Ovary (tissue), 3 donors: ENCODE measurements at regions not wholly inside any gene's neighbourhood (a gene's known extent, or its start where the extent isn't known, plus 50 kb on each side); places are given as distances from the start of the nearest gene placed in this dataset.

ENCODE experiments used
- EP300 ChIP-seq: sonication (generic); formaldehyde crosslinking; IDR thresholded peaks from one replicate; pipeline ENCODE4 v1.6.1; 2017; ENCODE audit warnings: antibody characterized with exemption
- TF ChIP-seq, protein P1 (sequence below), 3 donors: fragments of 450-650 bp in 2 of 3; fragments of 200-600 bp in 1 of 3; IDR thresholded peaks; one replicate each; pipeline versions ENCODE4 v1.5.1 to v1.8.0; 2016 to 2022; ENCODE audit warnings: antibody characterized with exemption in 3 of 3, mild to moderate bottlenecking in 1 of 3
- donor health status: DM: no; HTN: no; CAD: no.

DNA sequence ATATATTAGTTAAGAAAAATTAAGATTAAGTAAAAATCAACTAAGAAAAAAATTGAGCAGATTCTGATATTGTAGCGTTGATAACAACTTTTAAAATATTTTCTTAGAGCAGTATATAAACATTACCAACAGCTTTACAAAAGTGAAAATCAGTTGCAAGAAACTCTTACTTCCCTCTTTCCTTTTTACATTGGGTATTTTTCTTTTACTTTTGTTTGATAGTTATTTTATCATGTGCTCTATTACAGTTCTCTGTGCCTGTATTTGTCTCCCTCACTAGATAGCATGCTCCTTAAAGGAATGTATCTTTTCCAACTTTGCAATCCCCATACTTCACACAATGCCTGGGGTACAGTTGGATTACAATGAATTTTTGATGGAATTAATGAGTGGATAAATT lies 87.5 kb upstream of the P3H2 start:
- no peak for TF ChIP-seq EP300
- TF ChIP-seq, protein P1, sequence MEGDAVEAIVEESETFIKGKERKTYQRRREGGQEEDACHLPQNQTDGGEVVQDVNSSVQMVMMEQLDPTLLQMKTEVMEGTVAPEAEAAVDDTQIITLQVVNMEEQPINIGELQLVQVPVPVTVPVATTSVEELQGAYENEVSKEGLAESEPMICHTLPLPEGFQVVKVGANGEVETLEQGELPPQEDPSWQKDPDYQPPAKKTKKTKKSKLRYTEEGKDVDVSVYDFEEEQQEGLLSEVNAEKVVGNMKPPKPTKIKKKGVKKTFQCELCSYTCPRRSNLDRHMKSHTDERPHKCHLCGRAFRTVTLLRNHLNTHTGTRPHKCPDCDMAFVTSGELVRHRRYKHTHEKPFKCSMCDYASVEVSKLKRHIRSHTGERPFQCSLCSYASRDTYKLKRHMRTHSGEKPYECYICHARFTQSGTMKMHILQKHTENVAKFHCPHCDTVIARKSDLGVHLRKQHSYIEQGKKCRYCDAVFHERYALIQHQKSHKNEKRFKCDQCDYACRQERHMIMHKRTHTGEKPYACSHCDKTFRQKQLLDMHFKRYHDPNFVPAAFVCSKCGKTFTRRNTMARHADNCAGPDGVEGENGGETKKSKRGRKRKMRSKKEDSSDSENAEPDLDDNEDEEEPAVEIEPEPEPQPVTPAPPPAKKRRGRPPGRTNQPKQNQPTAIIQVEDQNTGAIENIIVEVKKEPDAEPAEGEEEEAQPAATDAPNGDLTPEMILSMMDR (IDR thresholded peaks at IDR 0.05): no peak
